ENCODE measurements at regions not wholly inside any gene's neighbourhood (a gene's known extent, or its start where the extent isn't known, plus 50 kb on each side); places are given as distances from the start of the nearest gene placed in this dataset.

DNA sequence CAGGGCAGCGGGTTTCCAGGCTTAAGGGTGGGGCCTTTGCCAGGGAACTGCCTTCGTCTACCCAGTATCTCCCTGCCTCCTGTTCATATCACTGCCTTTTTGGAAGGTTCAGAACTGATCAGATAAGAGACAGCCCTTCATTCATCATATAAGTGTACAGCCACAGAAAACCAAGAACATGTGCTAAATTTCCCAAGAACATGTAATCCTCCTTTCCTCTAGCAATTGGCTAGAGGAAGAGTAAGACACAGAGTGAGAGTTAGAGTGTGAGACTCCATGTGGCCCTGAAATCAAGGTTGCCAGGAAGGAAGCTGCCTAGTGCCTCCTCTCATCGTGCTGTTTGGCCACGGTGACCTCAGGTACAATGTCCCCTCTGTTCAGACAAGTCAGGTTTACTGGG is 770.9 kb downstream of the TNS3 start:
- TF ChIP-seq, protein P1, sequence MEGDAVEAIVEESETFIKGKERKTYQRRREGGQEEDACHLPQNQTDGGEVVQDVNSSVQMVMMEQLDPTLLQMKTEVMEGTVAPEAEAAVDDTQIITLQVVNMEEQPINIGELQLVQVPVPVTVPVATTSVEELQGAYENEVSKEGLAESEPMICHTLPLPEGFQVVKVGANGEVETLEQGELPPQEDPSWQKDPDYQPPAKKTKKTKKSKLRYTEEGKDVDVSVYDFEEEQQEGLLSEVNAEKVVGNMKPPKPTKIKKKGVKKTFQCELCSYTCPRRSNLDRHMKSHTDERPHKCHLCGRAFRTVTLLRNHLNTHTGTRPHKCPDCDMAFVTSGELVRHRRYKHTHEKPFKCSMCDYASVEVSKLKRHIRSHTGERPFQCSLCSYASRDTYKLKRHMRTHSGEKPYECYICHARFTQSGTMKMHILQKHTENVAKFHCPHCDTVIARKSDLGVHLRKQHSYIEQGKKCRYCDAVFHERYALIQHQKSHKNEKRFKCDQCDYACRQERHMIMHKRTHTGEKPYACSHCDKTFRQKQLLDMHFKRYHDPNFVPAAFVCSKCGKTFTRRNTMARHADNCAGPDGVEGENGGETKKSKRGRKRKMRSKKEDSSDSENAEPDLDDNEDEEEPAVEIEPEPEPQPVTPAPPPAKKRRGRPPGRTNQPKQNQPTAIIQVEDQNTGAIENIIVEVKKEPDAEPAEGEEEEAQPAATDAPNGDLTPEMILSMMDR (IDR thresholded peaks at IDR 0.05): no peak
- no peak for TF ChIP-seq EZH2 (IDR thresholded peaks at IDR 0.05; ENCODE audit: borderline replicate concordance, insufficient read depth, low read depth, low read length, poor library complexity, severe bottlenecking)
- DNase-seq (no peak), ATAC-seq (ENCODE audit: low read depth) (no peak)
- H3K27me3 ChIP-seq (replicated peaks in 1 of 4; ENCODE audit: control extremely low read depth in 1 of 4, control insufficient read depth in 3 of 4, insufficient read depth in 4 of 4, low read length in 3 of 4): no peaks in the 10 kb centered on the region
- H4K20me1 ChIP-seq (ENCODE audit: control insufficient read depth, insufficient read depth, low read length, poor library complexity, severe bottlenecking): no peaks in the 10 kb centered on the region
- Mint-ChIP-seq H3K4me1 (no peaks in the 10 kb centered on the region), H3K4me3 (no peak overlapping the region), H3K27me3 (no peaks in the 10 kb centered on the region), H3K9me3 (ENCODE audit: insufficient read depth) (peaks cover 3% of the 10 kb centered on the region), H3K27ac (no peak overlapping the region)
- H3K4me1 ChIP-seq (ENCODE audit: control insufficient read depth in 2 of 2, insufficient read depth in 2 of 2, low read length in 2 of 2): no peaks in the 10 kb centered on the region
- intact Hi-C loops (cut with micrococcal nuclease): no loop called here
- CTCF ChIA-PET: no interaction called here
- POLR2A ChIA-PET: no interaction called here
- no peaks in the 10 kb centered on the region for H3K9me3 ChIP-seq (ENCODE audit: control extremely low read depth in 1 of 3, control insufficient read depth in 2 of 3, insufficient read depth in 1 of 3, low read length in 2 of 3)
- H3K36me3 ChIP-seq (replicated peaks in 1 of 2; ENCODE audit: control extremely low read depth in 1 of 2, control insufficient read depth in 1 of 2, extremely low read depth in 1 of 2, insufficient read depth in 2 of 2, low read length in 1 of 2): no peaks in the 10 kb centered on the region
- no peak overlapping the region for H3K27ac ChIP-seq (ENCODE audit: low read length in 2 of 2)
- H3K9ac ChIP-seq (ENCODE audit: low read length): no peak overlapping the region
- no peak overlapping the region for H3K4me3 ChIP-seq (ENCODE audit: control extremely low read depth in 1 of 5, extremely low read depth in 1 of 5, insufficient read depth in 1 of 5, low read depth in 2 of 5, low read length in 4 of 5)
- H3K79me2 ChIP-seq (ENCODE audit: control insufficient read depth, insufficient read depth, low read length): no peaks in the 10 kb centered on the region
- no peak overlapping the region for H3K4me2 ChIP-seq (replicated peaks; ENCODE audit: low read depth, low read length, poor library complexity, severe bottlenecking)
- WGBS (ENCODE audit: insufficient coverage): 85% methylated on average over 4 of the region's 4 CpGs
- H2AFZ ChIP-seq (ENCODE audit: insufficient read depth, low read depth, low read length, poor library complexity, severe bottlenecking): no peak overlapping the region

DNA sequence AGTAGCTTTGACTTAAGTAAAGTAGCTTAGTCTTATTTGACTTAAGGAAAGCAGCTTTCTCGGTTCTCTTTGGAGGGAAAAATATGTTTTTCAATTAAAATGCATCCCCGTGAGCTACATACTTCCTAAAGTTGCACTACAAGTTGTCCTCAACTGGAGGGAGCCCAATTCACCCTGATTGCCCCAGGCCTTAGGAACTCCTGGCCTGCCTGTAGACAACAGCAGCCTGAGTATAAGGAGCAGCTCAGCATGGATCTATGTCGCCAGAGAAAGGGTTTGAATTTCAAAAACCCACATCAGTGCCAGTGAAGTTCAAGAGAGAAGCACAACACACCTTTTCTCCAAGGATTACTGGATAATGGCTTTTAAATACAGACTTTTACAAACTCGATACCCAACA is 772.0 kb downstream of the TNS3 start:
- no peak for ATAC-seq (ENCODE audit: low read depth)
- H3K79me2 ChIP-seq (ENCODE audit: control insufficient read depth, insufficient read depth, low read length): no peaks in the 10 kb centered on the region
- no peak overlapping the region for H3K4me3 ChIP-seq (ENCODE audit: control extremely low read depth in 1 of 5, extremely low read depth in 1 of 5, insufficient read depth in 1 of 5, low read depth in 2 of 5, low read length in 4 of 5)
- CTCF ChIA-PET: no interaction called here
- H3K27ac Mint-ChIP-seq: no peak overlapping the region
- no peaks in the 10 kb centered on the region for H3K9me3 ChIP-seq (ENCODE audit: control extremely low read depth in 1 of 3, control insufficient read depth in 2 of 3, insufficient read depth in 1 of 3, low read length in 2 of 3)
- H3K4me1 Mint-ChIP-seq: no peaks in the 10 kb centered on the region
- no peaks in the 10 kb centered on the region for H4K20me1 ChIP-seq (ENCODE audit: control insufficient read depth, insufficient read depth, low read length, poor library complexity, severe bottlenecking)
- H3K4me1 ChIP-seq (ENCODE audit: control insufficient read depth in 2 of 2, insufficient read depth in 2 of 2, low read length in 2 of 2): no peaks in the 10 kb centered on the region
- TF ChIP-seq EZH2 (IDR thresholded peaks at IDR 0.05; ENCODE audit: borderline replicate concordance, insufficient read depth, low read depth, low read length, poor library complexity, severe bottlenecking): no peak
- TF ChIP-seq, protein P1 (IDR thresholded peaks at IDR 0.05): no peak
- H2AFZ ChIP-seq (ENCODE audit: insufficient read depth, low read depth, low read length, poor library complexity, severe bottlenecking): no peak overlapping the region
- no peak overlapping the region for H3K4me3 Mint-ChIP-seq
- POLR2A ChIA-PET: no interaction called here
- intact Hi-C loops (cut with micrococcal nuclease): no loop called here
- no peak overlapping the region for H3K4me2 ChIP-seq (replicated peaks; ENCODE audit: low read depth, low read length, poor library complexity, severe bottlenecking)
- H3K27ac ChIP-seq (ENCODE audit: low read length in 2 of 2): no peak overlapping the region
- H3K36me3 ChIP-seq (replicated peaks in 1 of 2; ENCODE audit: control extremely low read depth in 1 of 2, control insufficient read depth in 1 of 2, extremely low read depth in 1 of 2, insufficient read depth in 2 of 2, low read length in 1 of 2): no peaks in the 10 kb centered on the region
- no peaks in the 10 kb centered on the region for H3K27me3 ChIP-seq (replicated peaks in 1 of 4; ENCODE audit: control extremely low read depth in 1 of 4, control insufficient read depth in 3 of 4, insufficient read depth in 4 of 4, low read length in 3 of 4)
- H3K27me3 Mint-ChIP-seq: no peaks in the 10 kb centered on the region
- H3K9me3 Mint-ChIP-seq (ENCODE audit: insufficient read depth): peaks cover 3% of the 10 kb centered on the region
- no peak for DNase-seq
- H3K9ac ChIP-seq (ENCODE audit: low read length): no peak overlapping the region
- 92% methylated on average over 2 of the region's 4 CpGs for WGBS (ENCODE audit: insufficient coverage)
